Tibial artery (tissue), 4 donors: ENCODE measurements at regions not wholly inside any gene's neighbourhood (a gene's known extent, or its start where the extent isn't known, plus 50 kb on each side); places are given as distances from the start of the nearest gene placed in this dataset.

Experiments
- DNase-seq, 2 donors: peaks; one replicate each; pipeline ENCODE4 v3.0.0-alpha.2; 2019
- H3K27ac ChIP-seq, 2 donors: fragments of 200-600 bp; sonication (generic) in 1 of 2; 1 replicate in 1 of 2; 2 replicates in 1 of 2; pipeline ENCODE4 v1.5.1; 2018 to 2019; ENCODE audit warnings: mild to moderate bottlenecking in 1 of 2
- H3K27me3 ChIP-seq, 2 donors: fragments of 200-600 bp; sonication (generic) in 1 of 2; one replicate each; pipeline versions ENCODE4 v1.5.1 to v1.6.0; 2016 to 2019
- H3K36me3 ChIP-seq, 3 donors: fragments of 200-600 bp; sonication (generic) in 2 of 3; one replicate each; pipeline ENCODE4 v1.5.1; 2016 to 2019; ENCODE audit warnings: mild to moderate bottlenecking in 2 of 3
- H3K4me1 ChIP-seq, 4 donors: fragments of 200-600 bp; sonication (generic) in 2 of 4; 1 replicate in 3 of 4; 2 replicates in 1 of 4; pipeline ENCODE4 v1.5.1; 2016 to 2019
- H3K4me3 ChIP-seq, 2 donors: fragments of 200-600 bp; sonication (generic) in 1 of 2; 1 replicate in 1 of 2; 2 replicates in 1 of 2; pipeline ENCODE4 v1.5.1; 2018 to 2019; ENCODE audit warnings: mild to moderate bottlenecking in 2 of 2
- H3K9me3 ChIP-seq, 3 donors: fragments of 200-600 bp; sonication (generic) in 1 of 3; one replicate each; pipeline ENCODE4 v1.5.1; 2016 to 2019
- CTCF ChIP-seq, 2 experiments: fragments of 200-600 bp in 1 of 2; fragments of 450-650 bp in 1 of 2; IDR thresholded peaks; one replicate each; pipeline ENCODE4 v1.5.1; 2017 to 2019; ENCODE audit warnings: antibody characterized with exemption in 2 of 2, mild to moderate bottlenecking in 1 of 2, moderate library complexity in 1 of 2
- intact Hi-C: fragments of 100-400 bp; cut with DNase I; formaldehyde crosslinking; loops from one replicate; pipeline ENCODE4 v1.15.0; 2023; ENCODE audit warnings: low total_unique reads

- no peak for DNase-seq
- no peak for TF ChIP-seq CTCF (IDR thresholded peaks at IDR 0.05)
- Histone ChIP-seq H3K4me3 (no peak overlapping the region), H3K27ac (no peak overlapping the region), H3K4me1 (no peaks in the 10 kb centered on the region), H3K36me3 (no peaks in the 10 kb centered on the region), H3K27me3 (no peaks in the 10 kb centered on the region), H3K9me3 (no peaks in the 10 kb centered on the region)
- intact Hi-C loops: no loop called here
Measured at GRCh38 chrY:19020193-19020592, 246.7 kb upstream of the HSFY2 start.

- no peaks in the 10 kb centered on the region for H3K27me3 ChIP-seq
- H3K9me3 ChIP-seq: no peaks in the 10 kb centered on the region
- H3K27ac ChIP-seq: no peak overlapping the region
- H3K4me1 ChIP-seq: no peaks in the 10 kb centered on the region
- no peak for DNase-seq
- no peak overlapping the region for H3K4me3 ChIP-seq
- no peak for TF ChIP-seq CTCF (IDR thresholded peaks at IDR 0.05)
- H3K36me3 ChIP-seq: no peaks in the 10 kb centered on the region
- intact Hi-C loops: no loop called here
Measured at GRCh38 chrY:19016990-19017389, 243.5 kb upstream of the HSFY2 start.

DNA sequence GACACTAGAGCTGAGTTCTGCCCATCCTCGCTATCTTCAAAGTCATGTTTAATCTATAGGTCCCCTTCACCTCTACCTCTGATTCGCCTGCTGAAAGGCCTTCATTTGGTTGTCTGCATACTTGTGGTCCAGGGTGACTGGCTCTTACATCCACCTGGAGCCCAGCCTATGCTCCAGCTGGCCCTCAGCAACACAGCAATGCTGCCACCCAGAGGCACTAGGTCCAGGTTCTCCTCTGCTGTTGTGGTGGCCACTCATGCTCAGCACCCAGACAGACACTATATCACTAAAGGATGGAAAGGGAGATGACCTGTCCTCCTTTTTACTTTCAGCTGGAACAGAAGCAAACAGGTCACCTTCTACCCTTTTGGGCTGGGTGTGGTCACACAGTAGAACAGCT lies 242.3 kb upstream of the HSFY2 start:
- DNase-seq: no peak
- no peak overlapping the region for H3K27ac ChIP-seq
- H3K9me3 ChIP-seq: no peaks in the 10 kb centered on the region
- H3K36me3 ChIP-seq: no peaks in the 10 kb centered on the region
- TF ChIP-seq CTCF (IDR thresholded peaks at IDR 0.05): no peak
- intact Hi-C loops: no loop called here
- no peaks in the 10 kb centered on the region for H3K27me3 ChIP-seq
- H3K4me3 ChIP-seq: no peak overlapping the region
- no peaks in the 10 kb centered on the region for H3K4me1 ChIP-seq

GRCh38 chrY:19015213-19015612 lies 241.7 kb upstream of the HSFY2 start:
- intact Hi-C loops: no loop called here
- no peaks in the 10 kb centered on the region for H3K4me1 ChIP-seq
- H3K9me3 ChIP-seq: no peaks in the 10 kb centered on the region
- no peak for DNase-seq
- H3K36me3 ChIP-seq: no peaks in the 10 kb centered on the region
- H3K4me3 ChIP-seq: no peak overlapping the region
- no peak for TF ChIP-seq CTCF (IDR thresholded peaks at IDR 0.05)
- H3K27ac ChIP-seq: no peak overlapping the region
- no peaks in the 10 kb centered on the region for H3K27me3 ChIP-seq

GRCh38 chrY:19012985-19013384 lies 239.4 kb upstream of the HSFY2 start:
- Histone ChIP-seq H3K27ac (no peak overlapping the region), H3K36me3 (no peaks in the 10 kb centered on the region), H3K4me3 (no peak overlapping the region), H3K9me3 (no peaks in the 10 kb centered on the region), H3K27me3 (no peaks in the 10 kb centered on the region), H3K4me1 (no peaks in the 10 kb centered on the region)
- intact Hi-C loops: no loop called here
- DNase-seq: no peak
- no peak for TF ChIP-seq CTCF (IDR thresholded peaks at IDR 0.05)

GRCh38 chrY:19011605-19012090 lies 238.1 kb upstream of the HSFY2 start:
- Histone ChIP-seq H3K36me3 (no peaks in the 10 kb centered on the region), H3K27ac (no peak overlapping the region), H3K4me3 (no peak overlapping the region), H3K9me3 (no peaks in the 10 kb centered on the region), H3K4me1 (no peaks in the 10 kb centered on the region), H3K27me3 (no peaks in the 10 kb centered on the region)
- TF ChIP-seq CTCF (IDR thresholded peaks at IDR 0.05): no peak
- DNase-seq: no peak
- intact Hi-C loops: no loop called here
